ENCODE measurements at regions not wholly inside any gene's neighbourhood (a gene's known extent, or its start where the extent isn't known, plus 50 kb on each side); places are given as distances from the start of the nearest gene placed in this dataset.

GRCh38 chr16:26335236-26335853, 643.6 kb downstream of the HS3ST4 start:
- no peak for TF ChIP-seq POLR2A (IDR thresholded peaks at IDR 0.05)
- no peak for TF ChIP-seq CTCF (IDR thresholded peaks at IDR 0.05)
